ENCODE measurements at regions not wholly inside any gene's neighbourhood (a gene's known extent, or its start where the extent isn't known, plus 50 kb on each side); places are given as distances from the start of the nearest gene placed in this dataset.

GRCh38 chr2:150716186-150716585 is 228.7 kb upstream of the RND3 start:
- no peaks in the 10 kb centered on the region for H3K36me3 ChIP-seq (ENCODE audit: insufficient read depth, low read length)
- H3K79me2 ChIP-seq (ENCODE audit: insufficient read depth, low read length), result no peaks in the 10 kb centered on the region
- H3K27me3 ChIP-seq (ENCODE audit: insufficient read depth, low read length), result no peaks in the 10 kb centered on the region
- H3K4me3 ChIP-seq (ENCODE audit: insufficient read depth, low read length), result no peak overlapping the region
- no peak for TF ChIP-seq CTCF (IDR thresholded peaks at IDR 0.05; ENCODE audit: extremely low read depth, low read depth, low read length)
- no peak overlapping the region for H3K4me2 ChIP-seq (ENCODE audit: insufficient read depth, low read length)
- no peaks in the 10 kb centered on the region for H3K9me3 ChIP-seq (ENCODE audit: low read depth, low read length)
- no peaks in the 10 kb centered on the region for H4K20me1 ChIP-seq (ENCODE audit: insufficient read depth, low read length)
- no peak for DNase-seq (ENCODE audit: insufficient read length, low spot score, missing footprints)
- no peaks in the 10 kb centered on the region for H3K4me1 ChIP-seq (ENCODE audit: insufficient read depth, low read length)
- peak overlapping the region; percentile 62 for H2AFZ ChIP-seq (ENCODE audit: low read length)
- H3K27ac ChIP-seq (ENCODE audit: low read depth, low read length), result no peak overlapping the region

GRCh38 chr2:150715501-150715900 is 228.0 kb upstream of the RND3 start:
- no peak overlapping the region for H3K4me3 ChIP-seq (ENCODE audit: insufficient read depth, low read length)
- no peaks in the 10 kb centered on the region for H4K20me1 ChIP-seq (ENCODE audit: insufficient read depth, low read length)
- no peaks in the 10 kb centered on the region for H3K27me3 ChIP-seq (ENCODE audit: insufficient read depth, low read length)
- H3K4me2 ChIP-seq (ENCODE audit: insufficient read depth, low read length), result no peak overlapping the region
- no peaks in the 10 kb centered on the region for H3K79me2 ChIP-seq (ENCODE audit: insufficient read depth, low read length)
- H3K9me3 ChIP-seq (ENCODE audit: low read depth, low read length), result no peaks in the 10 kb centered on the region
- no peak for DNase-seq (ENCODE audit: insufficient read length, low spot score, missing footprints)
- no peak for TF ChIP-seq CTCF (IDR thresholded peaks at IDR 0.05; ENCODE audit: extremely low read depth, low read depth, low read length)
- H3K36me3 ChIP-seq (ENCODE audit: insufficient read depth, low read length), result no peaks in the 10 kb centered on the region
- no peak overlapping the region for H3K27ac ChIP-seq (ENCODE audit: low read depth, low read length)
- peak overlapping the region; percentile 62 for H2AFZ ChIP-seq (ENCODE audit: low read length)
- no peaks in the 10 kb centered on the region for H3K4me1 ChIP-seq (ENCODE audit: insufficient read depth, low read length)

- Histone ChIP-seq H3K27me3 (ENCODE audit: insufficient read depth, low read length) (no peaks in the 10 kb centered on the region), H3K4me1 (ENCODE audit: insufficient read depth, low read length) (peaks cover 2% of the 10 kb centered on the region), H3K27ac (ENCODE audit: low read depth, low read length) (no peak overlapping the region), H3K4me2 (ENCODE audit: insufficient read depth, low read length) (no peak overlapping the region), H2AFZ (ENCODE audit: low read length) (peak overlapping the region; percentile 33), H4K20me1 (ENCODE audit: insufficient read depth, low read length) (no peaks in the 10 kb centered on the region), H3K79me2 (ENCODE audit: insufficient read depth, low read length) (no peaks in the 10 kb centered on the region), H3K4me3 (ENCODE audit: insufficient read depth, low read length) (no peak overlapping the region), H3K36me3 (ENCODE audit: insufficient read depth, low read length) (no peaks in the 10 kb centered on the region), H3K9me3 (ENCODE audit: low read depth, low read length) (no peaks in the 10 kb centered on the region)
- no peak for TF ChIP-seq CTCF (IDR thresholded peaks at IDR 0.05; ENCODE audit: extremely low read depth, low read depth, low read length)
- DNase-seq (ENCODE audit: insufficient read length, low spot score, missing footprints), result no peak
These were observed 223.4 kb upstream of the RND3 start for GRCh38 chr2:150710916-150711315.

- H3K4me2 ChIP-seq (ENCODE audit: insufficient read depth, low read length), result no peak overlapping the region
- no peak overlapping the region for H3K4me3 ChIP-seq (ENCODE audit: insufficient read depth, low read length)
- no peaks in the 10 kb centered on the region for H3K79me2 ChIP-seq (ENCODE audit: insufficient read depth, low read length)
- no peaks in the 10 kb centered on the region for H4K20me1 ChIP-seq (ENCODE audit: insufficient read depth, low read length)
- no peak for DNase-seq (ENCODE audit: insufficient read length, low spot score, missing footprints)
- no peaks in the 10 kb centered on the region for H3K9me3 ChIP-seq (ENCODE audit: low read depth, low read length)
- H3K36me3 ChIP-seq (ENCODE audit: insufficient read depth, low read length), result no peaks in the 10 kb centered on the region
- H3K27me3 ChIP-seq (ENCODE audit: insufficient read depth, low read length), result no peaks in the 10 kb centered on the region
- H3K4me1 ChIP-seq (ENCODE audit: insufficient read depth, low read length), result peaks cover 8% of the 10 kb centered on the region
- no peak for TF ChIP-seq CTCF (IDR thresholded peaks at IDR 0.05; ENCODE audit: extremely low read depth, low read depth, low read length)
- no peak overlapping the region for H3K27ac ChIP-seq (ENCODE audit: low read depth, low read length)
- no peak overlapping the region for H2AFZ ChIP-seq (ENCODE audit: low read length)
These were observed 222.6 kb upstream of the RND3 start for GRCh38 chr2:150710041-150710440.

All from osteoblast (primary cell).